Liver (tissue), 3 donors: ENCODE measurements at regions not wholly inside any gene's neighbourhood (a gene's known extent, or its start where the extent isn't known, plus 50 kb on each side); places are given as distances from the start of the nearest gene placed in this dataset.

ENCODE experiments used
- GABPA ChIP-seq, 2 donors: IDR thresholded peaks in 1 of 2; conservative IDR thresholded peaks in 1 of 2; 2 replicates each; pipeline ENCODE4 v1.6.1; 2016; ENCODE audit warnings: antibody characterized with exemption in 2 of 2, mild to moderate bottlenecking in 1 of 2, moderate library complexity in 1 of 2
- JUND ChIP-seq, 2 donors: IDR thresholded peaks; 2 replicates each; pipeline ENCODE4 v1.6.1; 2016; ENCODE audit warnings: antibody characterized with exemption in 2 of 2
- NR2F2 ChIP-seq: IDR thresholded peaks from 2 replicates; pipeline ENCODE4 v1.6.1; 2016; ENCODE audit warnings: antibody characterized with exemption
- RAD21 ChIP-seq, 2 donors: IDR thresholded peaks; 2 replicates each; pipeline ENCODE4 v1.6.1; 2016; ENCODE audit warnings: antibody characterized with exemption in 2 of 2, mild to moderate bottlenecking in 2 of 2
- RXRA ChIP-seq, 2 donors: IDR thresholded peaks; 2 replicates each; pipeline ENCODE4 v1.6.1; 2017 to 2018; ENCODE audit warnings: antibody characterized with exemption in 2 of 2, mild to moderate bottlenecking in 1 of 2
- SP1 ChIP-seq: IDR thresholded peaks from 2 replicates; pipeline ENCODE4 v1.6.1; 2018; ENCODE audit warnings: antibody characterized with exemption, mild to moderate bottlenecking
- TAF1 ChIP-seq: conservative IDR thresholded peaks from 2 replicates; pipeline ENCODE4 v1.6.1; 2016; ENCODE audit warnings: antibody characterized with exemption, mild to moderate bottlenecking
- YY1 ChIP-seq: IDR thresholded peaks from 2 replicates; pipeline ENCODE4 v1.6.1; 2016; ENCODE audit warnings: antibody characterized with exemption, mild to moderate bottlenecking
- TF ChIP-seq, protein P1 (sequence below): fragments of 150-350 bp; IDR thresholded peaks from 2 replicates; pipeline ENCODE4 v1.5.1; 2017; ENCODE audit warnings: improper control_type of control experiment, low read depth, low read length; ENCODE audit not compliant: missing input control
- TF ChIP-seq, protein P2 (sequence below): IDR thresholded peaks from 2 replicates; pipeline ENCODE4 v1.6.1; 2016; ENCODE audit warnings: antibody characterized with exemption, mild to moderate bottlenecking
- TF ChIP-seq, protein P3 (sequence below): IDR thresholded peaks from 2 replicates; pipeline ENCODE4 v1.6.1; 2016; ENCODE audit warnings: antibody characterized with exemption
- TF ChIP-seq, protein P4 (sequence below): IDR thresholded peaks from 2 replicates; pipeline ENCODE4 v1.6.1; 2016; ENCODE audit warnings: antibody characterized with exemption
- TF ChIP-seq, protein P5 (sequence below): IDR thresholded peaks from 2 replicates; pipeline ENCODE4 v1.6.1; 2016; ENCODE audit warnings: antibody characterized with exemption
- donor health status: healthy.
- donor health status: healthy.

DNA sequence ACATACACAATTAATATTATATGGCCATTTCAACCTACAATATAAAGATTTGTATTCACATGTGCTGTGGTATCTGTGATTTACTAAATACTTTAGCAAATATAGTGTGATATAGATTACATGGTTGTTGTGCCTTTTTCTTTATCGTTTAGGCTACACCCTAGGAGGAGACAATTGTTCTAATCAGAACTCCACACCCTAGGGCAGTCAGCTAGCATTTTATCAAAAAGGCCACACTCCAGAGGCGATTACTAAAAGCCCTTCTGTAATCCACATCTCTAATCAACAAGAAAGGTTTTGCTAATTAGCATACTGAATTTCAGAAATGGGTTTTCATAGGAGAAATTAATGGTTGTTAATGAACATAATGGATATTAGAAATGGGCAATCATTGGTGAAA is 319.5 kb upstream of the NOCT start:
- TF ChIP-seq, protein P1, sequence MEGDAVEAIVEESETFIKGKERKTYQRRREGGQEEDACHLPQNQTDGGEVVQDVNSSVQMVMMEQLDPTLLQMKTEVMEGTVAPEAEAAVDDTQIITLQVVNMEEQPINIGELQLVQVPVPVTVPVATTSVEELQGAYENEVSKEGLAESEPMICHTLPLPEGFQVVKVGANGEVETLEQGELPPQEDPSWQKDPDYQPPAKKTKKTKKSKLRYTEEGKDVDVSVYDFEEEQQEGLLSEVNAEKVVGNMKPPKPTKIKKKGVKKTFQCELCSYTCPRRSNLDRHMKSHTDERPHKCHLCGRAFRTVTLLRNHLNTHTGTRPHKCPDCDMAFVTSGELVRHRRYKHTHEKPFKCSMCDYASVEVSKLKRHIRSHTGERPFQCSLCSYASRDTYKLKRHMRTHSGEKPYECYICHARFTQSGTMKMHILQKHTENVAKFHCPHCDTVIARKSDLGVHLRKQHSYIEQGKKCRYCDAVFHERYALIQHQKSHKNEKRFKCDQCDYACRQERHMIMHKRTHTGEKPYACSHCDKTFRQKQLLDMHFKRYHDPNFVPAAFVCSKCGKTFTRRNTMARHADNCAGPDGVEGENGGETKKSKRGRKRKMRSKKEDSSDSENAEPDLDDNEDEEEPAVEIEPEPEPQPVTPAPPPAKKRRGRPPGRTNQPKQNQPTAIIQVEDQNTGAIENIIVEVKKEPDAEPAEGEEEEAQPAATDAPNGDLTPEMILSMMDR = no peak
- TF ChIP-seq RAD21 (IDR thresholded peaks at IDR 0.05) (no peak), NR2F2 (no peak), RXRA (IDR thresholded peaks at IDR 0.05) (no peak), TAF1 (no peak), JUND (IDR thresholded peaks at IDR 0.05) (no peak), GABPA (IDR thresholded peaks at IDR 0.05 in 1 of 2, conservative IDR thresholded peaks at IDR 0.05 in 1 of 2) (no peak), SP1 (no peak), YY1 (no peak)
- TF ChIP-seq, protein P2, sequence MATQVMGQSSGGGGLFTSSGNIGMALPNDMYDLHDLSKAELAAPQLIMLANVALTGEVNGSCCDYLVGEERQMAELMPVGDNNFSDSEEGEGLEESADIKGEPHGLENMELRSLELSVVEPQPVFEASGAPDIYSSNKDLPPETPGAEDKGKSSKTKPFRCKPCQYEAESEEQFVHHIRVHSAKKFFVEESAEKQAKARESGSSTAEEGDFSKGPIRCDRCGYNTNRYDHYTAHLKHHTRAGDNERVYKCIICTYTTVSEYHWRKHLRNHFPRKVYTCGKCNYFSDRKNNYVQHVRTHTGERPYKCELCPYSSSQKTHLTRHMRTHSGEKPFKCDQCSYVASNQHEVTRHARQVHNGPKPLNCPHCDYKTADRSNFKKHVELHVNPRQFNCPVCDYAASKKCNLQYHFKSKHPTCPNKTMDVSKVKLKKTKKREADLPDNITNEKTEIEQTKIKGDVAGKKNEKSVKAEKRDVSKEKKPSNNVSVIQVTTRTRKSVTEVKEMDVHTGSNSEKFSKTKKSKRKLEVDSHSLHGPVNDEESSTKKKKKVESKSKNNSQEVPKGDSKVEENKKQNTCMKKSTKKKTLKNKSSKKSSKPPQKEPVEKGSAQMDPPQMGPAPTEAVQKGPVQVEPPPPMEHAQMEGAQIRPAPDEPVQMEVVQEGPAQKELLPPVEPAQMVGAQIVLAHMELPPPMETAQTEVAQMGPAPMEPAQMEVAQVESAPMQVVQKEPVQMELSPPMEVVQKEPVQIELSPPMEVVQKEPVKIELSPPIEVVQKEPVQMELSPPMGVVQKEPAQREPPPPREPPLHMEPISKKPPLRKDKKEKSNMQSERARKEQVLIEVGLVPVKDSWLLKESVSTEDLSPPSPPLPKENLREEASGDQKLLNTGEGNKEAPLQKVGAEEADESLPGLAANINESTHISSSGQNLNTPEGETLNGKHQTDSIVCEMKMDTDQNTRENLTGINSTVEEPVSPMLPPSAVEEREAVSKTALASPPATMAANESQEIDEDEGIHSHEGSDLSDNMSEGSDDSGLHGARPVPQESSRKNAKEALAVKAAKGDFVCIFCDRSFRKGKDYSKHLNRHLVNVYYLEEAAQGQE = no peak
- TF ChIP-seq, protein P3, sequence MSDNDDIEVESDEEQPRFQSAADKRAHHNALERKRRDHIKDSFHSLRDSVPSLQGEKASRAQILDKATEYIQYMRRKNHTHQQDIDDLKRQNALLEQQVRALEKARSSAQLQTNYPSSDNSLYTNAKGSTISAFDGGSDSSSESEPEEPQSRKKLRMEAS = no peak
- TF ChIP-seq, protein P4, sequence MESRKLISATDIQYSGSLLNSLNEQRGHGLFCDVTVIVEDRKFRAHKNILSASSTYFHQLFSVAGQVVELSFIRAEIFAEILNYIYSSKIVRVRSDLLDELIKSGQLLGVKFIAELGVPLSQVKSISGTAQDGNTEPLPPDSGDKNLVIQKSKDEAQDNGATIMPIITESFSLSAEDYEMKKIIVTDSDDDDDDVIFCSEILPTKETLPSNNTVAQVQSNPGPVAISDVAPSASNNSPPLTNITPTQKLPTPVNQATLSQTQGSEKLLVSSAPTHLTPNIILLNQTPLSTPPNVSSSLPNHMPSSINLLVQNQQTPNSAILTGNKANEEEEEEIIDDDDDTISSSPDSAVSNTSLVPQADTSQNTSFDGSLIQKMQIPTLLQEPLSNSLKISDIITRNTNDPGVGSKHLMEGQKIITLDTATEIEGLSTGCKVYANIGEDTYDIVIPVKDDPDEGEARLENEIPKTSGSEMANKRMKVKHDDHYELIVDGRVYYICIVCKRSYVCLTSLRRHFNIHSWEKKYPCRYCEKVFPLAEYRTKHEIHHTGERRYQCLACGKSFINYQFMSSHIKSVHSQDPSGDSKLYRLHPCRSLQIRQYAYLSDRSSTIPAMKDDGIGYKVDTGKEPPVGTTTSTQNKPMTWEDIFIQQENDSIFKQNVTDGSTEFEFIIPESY = no peak
- TF ChIP-seq, protein P5, sequence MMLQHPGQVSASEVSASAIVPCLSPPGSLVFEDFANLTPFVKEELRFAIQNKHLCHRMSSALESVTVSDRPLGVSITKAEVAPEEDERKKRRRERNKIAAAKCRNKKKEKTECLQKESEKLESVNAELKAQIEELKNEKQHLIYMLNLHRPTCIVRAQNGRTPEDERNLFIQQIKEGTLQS = no peak
